ENCODE measurements at regions not wholly inside any gene's neighbourhood (a gene's known extent, or its start where the extent isn't known, plus 50 kb on each side); places are given as distances from the start of the nearest gene placed in this dataset.
"Not testable (repeated sequence)": the region's sequence is repeated elsewhere in the genome, so short reads cannot be mapped to it uniquely, and the experiment has no call there.

DNA sequence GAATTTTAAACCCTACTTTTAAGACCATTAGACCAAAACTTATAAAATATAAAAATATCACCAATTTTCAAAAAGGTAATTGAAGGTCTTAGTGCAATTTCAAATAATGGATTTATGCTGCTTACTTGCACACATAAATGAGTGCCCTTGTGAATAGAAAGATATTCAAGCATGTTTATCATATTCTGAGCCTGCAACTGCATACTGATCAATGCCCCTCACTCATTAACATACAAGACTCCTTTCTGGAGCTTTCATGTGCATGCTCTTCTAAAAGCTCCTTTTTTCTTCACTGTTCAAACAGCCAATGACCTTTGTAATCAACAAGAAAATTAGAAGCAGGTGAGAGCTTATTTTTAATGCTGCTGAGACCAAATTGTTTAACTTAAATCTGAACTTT lies 1139.3 kb downstream of the HACE1 start:
- DNase-seq = no peak

DNA sequence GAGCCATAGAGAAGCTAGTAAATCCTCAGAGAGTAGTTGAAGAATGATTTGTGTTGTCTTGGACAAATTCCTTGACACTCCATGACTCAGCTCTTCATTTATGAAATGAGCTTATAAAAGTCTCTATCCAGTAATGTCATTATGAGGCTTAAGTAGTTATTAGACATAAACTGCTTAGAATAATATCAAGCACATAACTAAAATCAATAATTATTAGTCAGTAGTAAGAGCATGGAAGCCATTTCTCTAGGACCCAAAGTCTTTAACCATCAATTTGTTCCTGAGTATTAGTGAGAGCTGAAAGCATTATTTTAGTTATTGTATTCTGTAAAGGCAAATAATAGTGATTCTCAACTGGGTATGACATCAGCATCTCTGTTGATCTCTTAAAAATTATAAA lies 1140.2 kb downstream of the HACE1 start:
- no peak for DNase-seq

DNA sequence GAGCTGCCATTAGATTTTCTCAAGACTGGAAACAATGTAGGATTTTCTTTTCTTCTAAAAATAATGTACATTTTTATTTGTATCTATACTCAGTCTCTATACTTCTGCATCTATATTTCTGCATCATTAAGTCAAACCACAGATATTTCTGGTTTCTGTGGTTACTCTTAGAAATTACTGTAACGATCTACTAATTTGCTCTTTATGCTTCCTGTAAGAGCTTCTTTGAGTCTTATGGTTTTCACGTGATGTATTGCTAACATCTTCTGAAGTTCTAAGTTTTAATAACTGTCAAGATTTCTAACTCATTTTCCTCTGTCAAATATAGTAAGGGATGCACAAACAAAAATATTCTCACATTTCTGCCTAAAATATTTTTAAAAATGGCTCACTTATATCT lies 1144.5 kb downstream of the HACE1 start:
- no peak for DNase-seq

DNA sequence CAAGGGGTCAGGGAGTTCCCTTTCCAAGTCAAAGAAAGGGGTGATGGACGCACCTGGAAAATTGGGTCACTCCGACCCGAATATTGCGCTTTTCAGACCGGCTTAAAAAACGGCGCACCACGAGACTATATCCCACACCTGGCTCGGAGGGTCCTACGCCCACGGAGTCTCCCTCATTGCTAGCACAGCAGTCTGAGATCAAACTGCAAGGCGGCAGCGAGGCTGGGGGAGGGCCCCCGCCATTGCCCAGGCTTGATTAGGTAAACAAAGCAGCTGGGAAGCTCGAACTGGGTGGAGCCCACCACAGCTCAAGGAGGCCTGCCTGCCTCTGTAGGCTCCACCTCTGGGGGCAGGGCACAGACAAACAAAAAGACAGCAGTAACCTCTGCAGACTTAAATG lies 1150.5 kb downstream of the HACE1 start:
- not testable (repeated sequence) for DNase-seq

DNA sequence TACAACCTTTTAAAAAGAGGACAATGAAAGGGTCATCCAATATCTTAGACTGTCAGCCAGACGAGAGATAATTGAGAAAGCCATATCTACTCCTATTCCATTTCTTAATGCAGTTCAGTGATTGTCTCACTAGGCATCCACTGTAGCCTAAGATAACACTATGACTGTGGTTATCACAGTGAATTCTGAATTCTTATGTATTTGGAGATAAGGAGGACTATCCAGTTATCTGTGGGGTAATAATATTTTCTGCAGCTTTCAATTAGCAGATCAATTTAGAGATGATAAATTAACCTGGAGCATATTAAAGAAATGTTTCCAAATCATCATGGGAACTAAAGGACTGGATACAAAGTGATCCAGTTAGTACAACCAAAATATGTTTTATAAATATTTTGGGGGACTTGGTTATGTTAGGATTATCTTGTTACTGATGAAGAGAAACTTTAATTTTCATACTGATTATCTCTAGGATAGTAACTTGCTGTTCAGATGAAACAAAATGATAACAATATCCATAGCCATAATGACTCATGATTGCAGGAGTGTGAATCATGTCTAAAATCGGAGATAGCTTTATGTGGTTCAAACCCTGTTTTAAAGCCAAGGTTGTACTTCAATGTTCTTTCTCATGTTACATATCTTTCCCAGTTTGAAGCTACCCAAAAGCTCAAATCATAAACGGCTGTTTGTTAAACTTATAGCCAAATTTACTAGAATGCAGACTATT lies 1152.0 kb downstream of the HACE1 start:
- no peak for DNase-seq

- DNase-seq = no peak
These were observed 1160.0 kb downstream of the HACE1 start for GRCh38 chr6:103699769-103700168.

DNA sequence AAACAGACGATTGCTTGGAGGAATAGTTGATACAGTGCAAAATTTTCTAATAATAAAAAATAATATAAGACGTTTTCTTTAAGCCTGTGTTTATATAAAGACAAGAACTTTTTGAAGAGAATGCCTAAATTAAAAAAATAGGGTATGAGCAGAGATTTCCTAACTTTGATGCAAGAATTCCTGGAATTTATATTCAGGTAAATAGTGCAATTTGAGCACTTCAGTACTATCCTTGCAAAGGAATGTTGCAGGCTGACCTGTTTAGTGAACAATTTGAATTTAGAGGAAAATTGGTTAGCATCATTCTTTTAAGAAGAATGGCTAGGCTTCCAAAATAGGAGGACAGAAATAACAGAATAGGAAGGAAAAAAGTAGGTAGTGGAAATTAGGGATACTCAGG lies 1172.3 kb downstream of the HACE1 start:
- no peak for DNase-seq

GRCh38 chr6:103680116-103680515 lies 1179.6 kb downstream of the HACE1 start:
- DNase-seq = no peak

DNA sequence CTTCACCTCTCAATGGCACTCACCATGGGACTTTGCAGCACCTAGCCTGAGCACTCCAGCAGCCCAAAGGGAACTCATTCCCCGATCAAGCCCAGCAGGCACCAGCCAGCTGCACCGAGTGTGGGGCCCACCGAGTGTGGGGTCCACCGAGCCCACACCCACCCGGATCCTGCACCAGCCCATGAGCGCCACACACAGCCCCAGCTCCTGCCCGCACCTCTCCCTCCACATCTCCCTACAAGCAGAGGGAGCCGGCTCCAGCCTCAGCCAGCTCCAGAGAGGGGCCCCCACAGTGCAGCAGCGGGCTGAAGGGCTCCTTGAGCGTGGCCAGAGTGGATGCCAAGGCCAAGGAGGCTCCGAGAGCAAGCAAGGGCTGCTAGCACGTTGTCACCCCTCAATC lies 1182.4 kb downstream of the HACE1 start:
- DNase-seq = no peak

DNA sequence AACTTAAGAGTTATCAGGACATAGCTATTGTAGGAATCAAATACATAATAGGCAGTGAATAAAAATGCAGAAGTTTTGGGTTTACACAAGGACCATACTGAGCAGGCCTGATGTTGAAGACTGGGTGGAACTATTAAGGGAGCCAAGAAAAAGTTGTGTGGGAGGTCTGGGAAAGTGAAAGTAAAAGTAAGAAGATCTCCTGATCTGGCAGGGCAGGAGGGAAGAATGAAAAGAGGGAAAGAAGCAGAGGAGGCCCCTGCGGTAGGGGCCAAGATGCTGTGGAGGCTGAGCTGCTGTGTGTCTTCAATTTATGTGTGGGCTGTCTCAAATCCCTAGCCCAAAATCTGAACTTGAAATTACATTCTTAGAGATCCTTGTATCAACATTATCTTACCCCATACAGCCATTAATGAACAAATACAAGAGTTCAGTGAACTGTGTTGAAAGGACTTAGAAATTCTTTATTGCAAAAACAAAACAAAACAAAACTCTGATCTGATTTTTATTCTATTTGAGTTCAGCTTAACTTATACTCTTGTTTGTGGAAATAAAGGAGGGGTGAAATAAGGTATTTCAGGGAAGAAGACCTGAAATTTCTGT lies 1183.8 kb downstream of the HACE1 start:
- no peak for DNase-seq

DNA sequence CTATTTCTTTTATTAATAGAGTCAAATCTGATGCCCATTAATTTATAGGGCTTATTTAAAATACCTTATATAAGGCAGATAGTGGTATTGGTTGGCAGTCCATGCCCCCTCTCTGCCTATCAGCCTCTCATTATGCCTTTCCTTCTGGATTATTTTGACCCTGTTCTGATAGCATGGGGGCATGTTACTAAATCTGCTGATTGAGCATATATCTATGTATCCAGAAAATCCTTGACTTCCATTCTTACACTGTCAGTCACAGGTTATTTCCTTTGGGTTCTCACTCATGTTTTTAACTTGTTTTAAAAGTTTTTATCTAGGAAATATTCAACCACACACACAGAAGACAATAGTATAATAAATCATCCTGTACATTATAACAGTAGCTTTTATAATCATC lies 1184.9 kb downstream of the HACE1 start:
- DNase-seq = no peak

DNA sequence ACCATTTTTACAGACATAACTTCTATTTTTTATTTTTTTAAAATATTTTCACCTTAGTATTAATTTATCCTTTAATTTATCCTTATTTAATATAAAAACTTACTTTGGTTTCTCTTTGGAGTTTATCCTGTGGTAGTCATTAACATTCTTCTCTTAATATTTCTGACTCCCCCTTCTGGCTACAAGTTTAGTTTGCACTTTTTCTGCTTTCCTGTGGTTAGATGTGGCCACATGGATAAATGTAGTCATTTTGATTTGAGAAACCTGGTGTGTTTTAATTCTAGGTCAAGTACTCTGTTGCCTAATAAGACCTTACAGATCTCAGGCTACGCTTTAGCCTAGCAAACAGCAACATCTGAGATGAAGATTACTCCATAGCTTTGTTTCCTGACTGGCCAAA lies 1187.5 kb downstream of the HACE1 start:
- no peak for DNase-seq

GRCh38 chr6:103629613-103630012 lies 1230.1 kb downstream of the HACE1 start:
- no peak for DNase-seq

DNA sequence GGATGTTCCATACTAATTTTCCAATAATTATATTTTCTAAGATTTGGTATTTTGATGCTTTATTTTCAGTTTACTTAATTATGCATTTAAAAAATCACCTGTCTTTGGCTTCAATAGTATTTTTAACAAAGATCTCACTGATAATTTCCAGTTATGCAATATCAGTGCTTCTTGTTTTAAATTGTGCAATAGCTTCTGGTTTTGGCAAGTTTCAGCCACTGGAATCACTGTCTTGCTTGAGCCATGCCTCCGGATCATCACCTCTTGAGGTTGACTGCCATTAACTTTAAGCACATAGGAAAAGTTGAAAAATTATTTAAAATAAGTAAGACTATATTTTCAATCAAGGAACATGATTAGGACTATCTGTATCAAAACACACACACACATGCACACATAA lies 1242.1 kb downstream of the HACE1 start:
- no peak for DNase-seq

DNA sequence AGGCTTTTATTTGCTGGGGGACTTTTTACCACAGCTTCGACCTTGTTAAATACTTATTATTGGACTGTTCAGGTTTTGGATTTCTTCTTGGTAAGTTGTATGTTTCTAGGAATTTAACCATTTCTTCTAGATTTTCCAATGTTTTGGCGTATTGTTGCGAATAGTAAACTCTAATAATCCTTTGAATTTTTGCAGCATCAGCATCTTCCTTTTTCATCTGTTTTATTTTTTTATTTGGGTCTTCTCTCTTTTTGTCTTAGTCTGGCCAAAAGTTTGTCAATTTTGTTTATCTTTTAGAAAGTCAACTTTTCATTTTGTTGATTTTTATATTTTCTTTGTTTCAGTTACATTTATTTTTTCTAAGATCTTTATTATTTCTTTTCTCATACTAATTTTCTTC lies 1272.0 kb downstream of the HACE1 start:
- DNase-seq = no peak

DNA sequence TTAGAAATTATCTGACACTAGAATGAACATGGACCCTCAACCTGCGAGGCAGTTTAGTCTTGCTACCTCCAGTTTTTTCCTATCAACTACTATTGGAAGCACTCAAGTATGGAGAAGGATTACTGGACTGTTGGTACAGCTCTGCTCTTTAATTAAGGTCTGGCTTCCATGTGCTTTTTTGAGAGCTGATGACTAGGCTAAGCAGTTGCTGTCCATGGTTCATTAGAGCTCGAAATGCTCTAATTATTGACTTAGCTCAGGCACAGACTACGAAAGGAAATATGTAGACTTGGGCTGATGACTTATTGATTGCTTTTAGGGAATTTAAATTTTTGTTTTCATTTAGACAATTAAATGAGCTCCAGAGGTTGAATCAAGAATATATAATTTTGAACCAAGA lies 1281.6 kb downstream of the HACE1 start:
- no peak for DNase-seq

DNA sequence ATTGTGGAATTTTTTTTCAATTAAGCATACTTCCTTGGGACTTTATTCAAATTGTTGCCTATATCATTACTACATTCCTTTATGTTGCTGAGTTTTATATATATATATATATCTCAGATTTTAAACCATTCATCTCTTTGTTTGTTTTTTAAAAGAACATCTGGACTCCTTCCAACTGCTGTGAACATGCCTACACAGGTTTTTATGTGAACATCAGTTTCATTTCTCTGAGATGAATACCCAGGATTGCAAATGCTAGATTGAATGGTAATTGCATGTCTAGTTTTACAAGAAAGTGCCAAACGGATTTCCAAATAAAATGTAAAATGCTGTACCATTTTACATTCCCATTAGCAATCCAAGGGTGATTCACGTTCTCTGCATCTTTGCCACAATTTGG lies 1289.3 kb downstream of the HACE1 start:
- no peak for DNase-seq

DNA sequence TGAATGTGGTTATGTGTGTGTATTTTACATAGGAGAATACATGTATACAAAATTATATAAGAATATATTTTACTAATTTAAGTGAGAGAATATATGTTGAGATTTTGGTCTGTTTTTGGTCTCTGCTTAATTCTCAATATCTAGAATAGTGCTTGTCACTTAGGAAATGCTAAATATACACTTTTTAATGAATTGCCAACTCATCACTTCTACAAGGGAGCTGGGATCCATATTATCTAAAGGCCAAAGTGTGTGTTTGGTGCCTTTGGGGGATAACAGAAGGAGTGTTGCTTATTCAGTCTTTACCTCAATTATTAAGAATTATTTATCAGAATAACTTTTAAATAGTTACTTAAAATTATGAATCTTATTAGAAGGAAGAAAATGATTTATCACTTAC lies 1304.8 kb downstream of the HACE1 start:
- no peak for DNase-seq

GRCh38 chr6:103538381-103538780 lies 1321.3 kb downstream of the HACE1 start:
- no peak for DNase-seq

- DNase-seq = no peak
These were observed 1324.9 kb downstream of the HACE1 start for GRCh38 chr6:103534814-103535213.

GRCh38 chr6:103534095-103534494 lies 1325.6 kb downstream of the HACE1 start:
- DNase-seq = no peak

DNA sequence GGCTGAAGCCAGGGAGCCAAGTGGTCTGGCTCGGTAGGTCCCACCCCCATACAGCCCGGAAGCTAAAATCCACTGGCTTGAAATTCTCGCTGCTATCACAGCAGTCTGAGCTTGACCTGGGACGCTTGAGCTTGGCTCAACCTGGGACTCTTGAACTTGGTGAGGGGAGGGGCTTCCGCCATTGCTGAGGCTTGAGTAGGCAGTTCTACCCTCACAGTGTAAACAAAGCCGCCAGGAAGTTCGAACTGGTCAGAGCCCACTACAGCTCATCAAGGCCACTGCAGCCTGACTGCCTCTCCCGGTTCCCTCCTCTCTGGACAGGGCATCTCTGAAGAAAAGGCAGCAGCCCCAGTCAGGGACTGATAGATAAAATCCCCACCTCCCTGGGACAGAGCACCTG lies 1337.7 kb downstream of the HACE1 start:
- no peak for DNase-seq

GRCh38 chr6:103516336-103516735 lies 1343.4 kb downstream of the HACE1 start:
- DNase-seq = no peak

GRCh38 chr6:103507052-103507451 lies 1352.7 kb downstream of the HACE1 start:
- no peak for DNase-seq

DNA sequence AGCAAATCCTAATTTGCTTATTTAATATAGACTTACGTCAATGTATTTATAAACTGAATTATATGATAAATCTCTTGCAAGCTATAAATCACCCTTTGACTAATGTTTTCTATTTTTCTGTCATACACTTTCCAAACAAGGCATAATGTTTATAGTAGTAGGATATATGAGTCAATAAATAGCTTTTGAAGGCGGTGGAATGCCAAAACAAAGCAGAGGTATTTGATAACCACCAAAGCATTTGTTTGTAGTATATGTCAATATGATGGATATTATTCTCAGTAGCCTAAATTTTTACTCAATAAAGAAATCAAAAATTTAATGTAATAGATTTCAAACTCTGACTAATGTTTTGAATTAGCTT lies 1354.6 kb downstream of the HACE1 start:
- DNase-seq = no peak

Measured in effector CD4-positive, alpha-beta T cell (primary cell).